Stomach (tissue), 8 donors: ENCODE measurements at regions not wholly inside any gene's neighbourhood (a gene's known extent, or its start where the extent isn't known, plus 50 kb on each side); places are given as distances from the start of the nearest gene placed in this dataset.

Experiments used
- DNase-seq, 2 donors: peaks; one replicate each; pipeline versions ENCODE4 v3.0.0 to v3.0.0-alpha.2; 2013 to 2019
- H3K27ac ChIP-seq, 5 donors: fragments of 200-600 bp in 4 of 5; sonication (generic) in 4 of 5; one replicate each; pipeline ENCODE4 v1.5.1; 2013 to 2019; ENCODE audit warnings: mild to moderate bottlenecking in 1 of 5, moderate library complexity in 1 of 5
- H3K27me3 ChIP-seq, 3 donors: fragments of 200-600 bp; sonication (generic); one replicate each; pipeline ENCODE4 v1.5.1; 2017 to 2019; ENCODE audit warnings: mixed run types in 1 of 3
- H3K36me3 ChIP-seq, 4 donors: fragments of 200-600 bp; sonication (generic); 1 replicate in 3 of 4; 2 replicates in 1 of 4; pipeline ENCODE4 v1.5.1; 2016 to 2019
- H3K4me1 ChIP-seq, 4 donors: fragments of 200-600 bp; sonication (generic); one replicate each; pipeline ENCODE4 v1.5.1; 2016 to 2019
- H3K4me3 ChIP-seq, 4 donors: fragments of 200-600 bp; sonication (generic) in 3 of 4; one replicate each; pipeline ENCODE4 v1.5.1; 2016 to 2019; ENCODE audit warnings: mild to moderate bottlenecking in 1 of 4
- H3K9me3 ChIP-seq, 4 donors: fragments of 200-600 bp; sonication (generic); one replicate each; pipeline ENCODE4 v1.5.1; 2016 to 2019
- EP300 ChIP-seq: sonication (generic); formaldehyde crosslinking; IDR thresholded peaks from one replicate; pipeline ENCODE4 v1.6.1; 2017; ENCODE audit warnings: antibody characterized with exemption
- POLR2A ChIP-seq, 4 donors: fragments of 450-650 bp; IDR thresholded peaks; one replicate each; pipeline ENCODE4 v1.6.1; 2016; ENCODE audit warnings: antibody characterized with exemption in 4 of 4, control low read depth in 2 of 4, mild to moderate bottlenecking in 1 of 4, moderate library complexity in 1 of 4
- POLR2AphosphoS5 ChIP-seq, 3 donors: sonication (generic); formaldehyde crosslinking; IDR thresholded peaks; one replicate each; pipeline ENCODE4 v1.6.1; 2016; ENCODE audit warnings: antibody characterized with exemption in 3 of 3
- WGBS, 5 donors: extraction: QIAGEN DNeasy Blood & Tissue Kit in 3 of 5; methylation state at CpG; one replicate each; pipeline versions ENCODE4 v1.1.5 to v1.1.7; 2013 to 2018; 5-methylcytosine and 5-hydroxymethylcytosine counted together
- intact Hi-C: fragments of 100-400 bp; cut with DNase I; formaldehyde crosslinking; loops from one replicate; pipeline ENCODE4 v1.15.1; 2023; ENCODE audit warnings: low total_unique reads
- TF ChIP-seq, protein P1 (sequence below), 7 experiments: fragments of 450-650 bp in 4 of 7; fragments of 200-600 bp in 3 of 7; sonication (generic) in 3 of 7; IDR thresholded peaks; one replicate each; pipeline ENCODE4 v1.5.1; 2016 to 2019; ENCODE audit warnings: antibody characterized with exemption in 7 of 7, control low read depth in 2 of 7, mild to moderate bottlenecking in 1 of 7
- donor health status: healthy with polysubstance abuse.
- donor health status: Bipolar disorder and iron deficiency.
- donor health status: healthy.

DNA sequence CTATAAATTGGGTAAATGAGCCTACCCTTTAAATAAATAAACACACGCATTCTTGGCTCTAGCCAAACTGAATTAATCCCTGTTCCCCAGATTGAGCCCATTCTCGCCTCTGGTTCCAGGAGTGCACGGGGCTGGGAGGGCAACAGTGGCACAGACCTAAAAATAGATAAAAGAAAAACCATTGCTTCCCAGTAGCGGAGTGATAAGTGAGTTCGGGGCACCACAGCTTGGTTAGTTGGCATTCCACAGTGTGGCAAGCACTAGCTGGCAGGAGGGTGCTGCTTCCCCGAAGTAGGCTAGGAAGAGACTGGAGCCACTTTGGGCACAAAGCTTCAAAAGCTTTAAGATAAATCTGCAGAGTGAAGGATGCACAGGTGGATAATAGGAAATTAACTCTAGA is 322.2 kb upstream of the SGCD start:
- no peak for DNase-seq
- H3K36me3 ChIP-seq, result no peaks in the 10 kb centered on the region
- no peaks in the 10 kb centered on the region for H3K9me3 ChIP-seq
- 65 to 75% (median 71%) methylated on average over 6 of the region's 6 CpGs for WGBS, 5 donors
- intact Hi-C loops, result no loop called here
- H3K27ac ChIP-seq, result no peak overlapping the region
- H3K27me3 ChIP-seq, result no peaks in the 10 kb centered on the region
- no peaks in the 10 kb centered on the region for H3K4me1 ChIP-seq
- TF ChIP-seq POLR2A (IDR thresholded peaks at IDR 0.05), result no peak
- TF ChIP-seq EP300, result no peak
- TF ChIP-seq POLR2AphosphoS5 (IDR thresholded peaks at IDR 0.05), result no peak
- TF ChIP-seq, protein P1, sequence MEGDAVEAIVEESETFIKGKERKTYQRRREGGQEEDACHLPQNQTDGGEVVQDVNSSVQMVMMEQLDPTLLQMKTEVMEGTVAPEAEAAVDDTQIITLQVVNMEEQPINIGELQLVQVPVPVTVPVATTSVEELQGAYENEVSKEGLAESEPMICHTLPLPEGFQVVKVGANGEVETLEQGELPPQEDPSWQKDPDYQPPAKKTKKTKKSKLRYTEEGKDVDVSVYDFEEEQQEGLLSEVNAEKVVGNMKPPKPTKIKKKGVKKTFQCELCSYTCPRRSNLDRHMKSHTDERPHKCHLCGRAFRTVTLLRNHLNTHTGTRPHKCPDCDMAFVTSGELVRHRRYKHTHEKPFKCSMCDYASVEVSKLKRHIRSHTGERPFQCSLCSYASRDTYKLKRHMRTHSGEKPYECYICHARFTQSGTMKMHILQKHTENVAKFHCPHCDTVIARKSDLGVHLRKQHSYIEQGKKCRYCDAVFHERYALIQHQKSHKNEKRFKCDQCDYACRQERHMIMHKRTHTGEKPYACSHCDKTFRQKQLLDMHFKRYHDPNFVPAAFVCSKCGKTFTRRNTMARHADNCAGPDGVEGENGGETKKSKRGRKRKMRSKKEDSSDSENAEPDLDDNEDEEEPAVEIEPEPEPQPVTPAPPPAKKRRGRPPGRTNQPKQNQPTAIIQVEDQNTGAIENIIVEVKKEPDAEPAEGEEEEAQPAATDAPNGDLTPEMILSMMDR (IDR thresholded peaks at IDR 0.05), result no peak
- no peak overlapping the region for H3K4me3 ChIP-seq

DNA sequence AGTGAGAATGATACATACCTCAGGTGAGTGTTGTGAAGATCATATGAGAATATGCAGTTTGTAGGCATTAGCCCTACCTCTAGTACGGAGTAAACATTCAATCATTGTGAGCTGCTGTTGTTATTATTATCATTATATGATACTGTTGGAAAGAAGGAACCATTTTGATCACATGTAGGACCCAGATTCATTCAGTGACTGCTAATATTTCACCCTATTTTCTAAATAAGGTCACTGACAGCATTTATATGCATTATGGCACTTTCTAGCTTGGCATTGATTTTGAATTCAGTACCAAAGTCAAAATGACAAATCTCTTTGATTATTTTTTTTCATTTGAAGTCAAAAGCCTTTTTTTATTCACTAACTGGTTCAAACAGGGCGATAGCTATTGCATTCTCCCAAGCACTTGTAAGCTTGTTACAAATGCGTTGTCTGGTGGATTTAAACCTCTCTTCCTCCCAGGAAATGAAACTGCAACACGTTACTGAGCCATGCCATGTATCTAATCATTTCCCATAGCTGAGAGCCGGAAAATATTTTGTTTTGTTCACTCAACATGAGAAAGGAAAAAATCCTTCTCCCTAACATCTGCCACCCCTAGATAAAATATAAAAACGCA is 320.8 kb upstream of the SGCD start:
- intact Hi-C loops, result no loop called here
- Histone ChIP-seq H3K36me3 (no peaks in the 10 kb centered on the region), H3K27ac (no peak overlapping the region), H3K27me3 (no peaks in the 10 kb centered on the region), H3K4me1 (no peaks in the 10 kb centered on the region), H3K9me3 (no peaks in the 10 kb centered on the region), H3K4me3 (no peak overlapping the region)
- 74 to 81% (median 77%) methylated on average over 6 of the region's 6 CpGs for WGBS, 5 donors
- no peak for DNase-seq
- no peak for TF ChIP-seq POLR2A (IDR thresholded peaks at IDR 0.05)

DNA sequence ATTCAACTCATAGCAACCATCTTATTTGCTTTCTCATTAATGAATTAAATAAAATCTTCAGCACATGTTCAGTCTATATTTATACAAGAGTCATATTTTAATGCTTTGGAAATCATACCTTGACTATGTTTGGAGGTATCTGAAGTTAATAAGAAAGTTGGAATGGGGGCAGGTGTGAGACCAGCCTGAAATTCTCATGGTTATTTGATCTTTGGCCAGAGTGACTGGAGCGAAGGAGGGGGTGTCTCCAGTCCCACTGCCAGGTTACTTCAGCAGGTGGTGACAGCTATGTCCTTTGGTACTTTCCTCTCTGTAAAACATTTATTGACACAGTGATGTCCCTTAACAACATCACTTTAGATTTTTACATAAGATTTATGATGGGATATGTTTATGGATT is 318.1 kb upstream of the SGCD start:
- H3K9me3 ChIP-seq, result no peaks in the 10 kb centered on the region
- intact Hi-C loops, result no loop called here
- DNase-seq, result no peak
- TF ChIP-seq EP300 (no peak), POLR2AphosphoS5 (IDR thresholded peaks at IDR 0.05) (no peak), POLR2A (IDR thresholded peaks at IDR 0.05) (no peak)
- TF ChIP-seq, protein P1 (IDR thresholded peaks at IDR 0.05), result no peak
- no peaks in the 10 kb centered on the region for H3K27me3 ChIP-seq
- no peak overlapping the region for H3K4me3 ChIP-seq
- H3K27ac ChIP-seq, result no peak overlapping the region
- H3K36me3 ChIP-seq, result no peaks in the 10 kb centered on the region
- 67 to 78% (median 72%) methylated on average over 1 of the region's 1 CpG for WGBS, 5 donors
- H3K4me1 ChIP-seq, result no peaks in the 10 kb centered on the region

DNA sequence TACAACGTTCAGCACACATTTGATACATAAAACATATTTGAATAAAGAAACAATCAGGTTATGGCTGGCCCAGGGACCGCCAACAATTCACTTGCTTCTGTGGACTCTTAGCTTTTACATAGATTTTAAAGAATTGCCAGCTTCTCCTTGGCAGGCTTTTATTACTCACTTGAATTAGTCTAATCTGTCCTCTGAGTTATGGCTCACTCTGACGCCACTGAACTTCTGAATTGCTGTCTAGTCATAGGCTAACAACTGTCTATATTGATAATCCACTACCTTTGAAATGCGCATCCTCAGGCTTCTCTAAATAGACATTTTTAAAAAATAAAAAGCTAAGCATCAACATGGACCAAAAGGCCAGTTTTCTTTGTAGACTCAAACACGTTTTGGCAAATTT is 317.4 kb upstream of the SGCD start:
- no peak overlapping the region for H3K27ac ChIP-seq
- TF ChIP-seq POLR2A (IDR thresholded peaks at IDR 0.05) (no peak), POLR2AphosphoS5 (IDR thresholded peaks at IDR 0.05) (no peak), EP300 (no peak)
- TF ChIP-seq, protein P1 (IDR thresholded peaks at IDR 0.05), result no peak
- intact Hi-C loops, result no loop called here
- no peaks in the 10 kb centered on the region for H3K27me3 ChIP-seq
- H3K4me3 ChIP-seq, result no peak overlapping the region
- H3K4me1 ChIP-seq, result no peaks in the 10 kb centered on the region
- 71 to 79% (median 77%) methylated on average over 5 of the region's 5 CpGs for WGBS, 5 donors
- H3K36me3 ChIP-seq, result no peaks in the 10 kb centered on the region
- no peaks in the 10 kb centered on the region for H3K9me3 ChIP-seq
- DNase-seq, result no peak

DNA sequence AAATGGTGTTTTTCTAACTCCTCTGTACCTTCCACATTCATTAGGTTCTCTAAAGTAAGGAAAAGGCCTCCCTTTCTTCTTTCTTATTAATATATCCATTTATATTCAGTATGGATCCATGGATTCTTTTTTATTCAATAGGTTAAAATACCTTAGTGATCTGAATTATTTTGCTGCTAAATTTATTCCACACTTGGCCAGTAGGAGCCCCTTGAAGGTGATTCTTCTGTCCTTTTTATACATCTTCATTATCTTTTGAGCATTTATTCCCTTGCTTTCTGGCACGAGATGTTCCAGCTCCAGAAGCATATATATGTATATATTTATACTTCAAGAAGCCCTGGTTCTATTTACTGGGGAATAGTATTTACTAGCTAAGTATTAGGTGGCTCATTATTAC is 311.8 kb upstream of the SGCD start:
- no peaks in the 10 kb centered on the region for H3K36me3 ChIP-seq
- no peak overlapping the region for H3K4me3 ChIP-seq
- peaks cover 0 to 8% (median 0%) of the 10 kb centered on the region in 4 donors for H3K4me1 ChIP-seq
- H3K27ac ChIP-seq, result no peak overlapping the region
- DNase-seq, result no peak
- intact Hi-C loops, result no loop called here
- H3K27me3 ChIP-seq, result no peaks in the 10 kb centered on the region
- no peaks in the 10 kb centered on the region for H3K9me3 ChIP-seq
- TF ChIP-seq, protein P1 (IDR thresholded peaks at IDR 0.05), result no peak
- TF ChIP-seq POLR2A (IDR thresholded peaks at IDR 0.05) (no peak), EP300 (no peak), POLR2AphosphoS5 (IDR thresholded peaks at IDR 0.05) (no peak)
- WGBS, 5 donors, result 57 to 81% (median 66%) methylated on average over 1 of the region's 1 CpG
